Mesothelial cell of epicardium (in vitro differentiated cells): ENCODE measurements at regions not wholly inside any gene's neighbourhood (a gene's known extent, or its start where the extent isn't known, plus 50 kb on each side); places are given as distances from the start of the nearest gene placed in this dataset.

ENCODE experiments used
- DNase-seq, 2 experiments: peaks; one replicate each; pipeline ENCODE4 v3.0.0; 2021; ENCODE audit warnings: low spot score in 2 of 2; ENCODE audit not compliant: unreplicated experiment in 2 of 2
- H3K27ac Mint-ChIP-seq: 2 replicates; pipeline ENCODE4 v1.8.0; 2021; ENCODE audit warnings: mixed read lengths
- H3K27me3 Mint-ChIP-seq: 2 replicates; pipeline ENCODE4 v1.8.0; 2021; ENCODE audit warnings: low read depth, mixed read lengths
- H3K36me3 Mint-ChIP-seq: 2 replicates; pipeline ENCODE4 v1.8.0; 2021; ENCODE audit warnings: mixed read lengths
- H3K4me1 Mint-ChIP-seq: 2 replicates; pipeline ENCODE4 v1.8.0; 2021; ENCODE audit warnings: mixed read lengths
- H3K4me3 Mint-ChIP-seq: 2 replicates; pipeline ENCODE4 v1.8.0; 2021; ENCODE audit warnings: mild to moderate bottlenecking, moderate library complexity, mixed read lengths
- H3K9me3 Mint-ChIP-seq: 2 replicates; pipeline ENCODE4 v1.8.0; 2021; ENCODE audit warnings: mixed read lengths
- TF ChIP-seq, protein P1 (sequence below): fragments of 200-600 bp; sonication (generic); IDR thresholded peaks from one replicate; pipeline ENCODE4 v1.5.0; 2021; ENCODE audit warnings: antibody characterized with exemption; ENCODE audit not compliant: unreplicated experiment

DNA sequence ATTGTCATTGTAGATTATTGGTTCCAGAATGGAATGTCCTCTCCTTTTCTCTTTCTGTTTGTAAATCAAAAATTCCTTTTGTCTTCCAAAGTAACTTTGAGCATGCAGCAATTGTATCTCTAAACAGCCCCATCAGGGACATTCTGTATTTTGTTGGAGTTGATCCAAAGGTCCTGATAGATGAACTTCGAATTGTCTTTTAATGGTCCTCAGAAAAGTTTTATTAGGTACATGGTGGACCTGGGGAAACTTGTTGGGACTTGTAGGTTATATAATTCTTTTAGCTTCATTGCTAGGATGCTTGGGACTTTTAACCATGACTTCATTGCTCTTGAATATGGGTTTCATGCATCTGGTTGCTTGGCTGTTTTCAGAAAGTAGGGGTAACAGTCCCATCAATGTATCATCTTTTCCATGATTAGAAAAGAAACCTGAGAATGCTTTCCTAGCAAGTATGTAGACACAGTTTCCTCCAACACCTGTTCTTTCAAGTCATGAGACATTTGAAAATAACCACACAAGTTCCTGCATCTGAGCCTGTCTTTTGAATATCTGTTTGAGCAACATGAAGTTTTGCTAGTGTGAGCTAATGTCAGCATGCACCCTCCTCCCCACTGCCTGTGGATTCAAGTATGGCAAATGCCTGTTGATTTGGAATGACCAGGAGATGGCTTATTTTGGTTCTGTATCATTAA lies 413.1 kb downstream of the KCNRG start:
- TF ChIP-seq, protein P1, sequence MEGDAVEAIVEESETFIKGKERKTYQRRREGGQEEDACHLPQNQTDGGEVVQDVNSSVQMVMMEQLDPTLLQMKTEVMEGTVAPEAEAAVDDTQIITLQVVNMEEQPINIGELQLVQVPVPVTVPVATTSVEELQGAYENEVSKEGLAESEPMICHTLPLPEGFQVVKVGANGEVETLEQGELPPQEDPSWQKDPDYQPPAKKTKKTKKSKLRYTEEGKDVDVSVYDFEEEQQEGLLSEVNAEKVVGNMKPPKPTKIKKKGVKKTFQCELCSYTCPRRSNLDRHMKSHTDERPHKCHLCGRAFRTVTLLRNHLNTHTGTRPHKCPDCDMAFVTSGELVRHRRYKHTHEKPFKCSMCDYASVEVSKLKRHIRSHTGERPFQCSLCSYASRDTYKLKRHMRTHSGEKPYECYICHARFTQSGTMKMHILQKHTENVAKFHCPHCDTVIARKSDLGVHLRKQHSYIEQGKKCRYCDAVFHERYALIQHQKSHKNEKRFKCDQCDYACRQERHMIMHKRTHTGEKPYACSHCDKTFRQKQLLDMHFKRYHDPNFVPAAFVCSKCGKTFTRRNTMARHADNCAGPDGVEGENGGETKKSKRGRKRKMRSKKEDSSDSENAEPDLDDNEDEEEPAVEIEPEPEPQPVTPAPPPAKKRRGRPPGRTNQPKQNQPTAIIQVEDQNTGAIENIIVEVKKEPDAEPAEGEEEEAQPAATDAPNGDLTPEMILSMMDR, result no peak
- no peak overlapping the region for H3K27ac Mint-ChIP-seq
- H3K9me3 Mint-ChIP-seq, result no peaks in the 10 kb centered on the region
- peaks cover 8% of the 10 kb centered on the region for H3K4me1 Mint-ChIP-seq
- no peak for DNase-seq
- H3K27me3 Mint-ChIP-seq, result no peaks in the 10 kb centered on the region
- H3K4me3 Mint-ChIP-seq, result no peak overlapping the region
- H3K36me3 Mint-ChIP-seq, result no peaks in the 10 kb centered on the region

DNA sequence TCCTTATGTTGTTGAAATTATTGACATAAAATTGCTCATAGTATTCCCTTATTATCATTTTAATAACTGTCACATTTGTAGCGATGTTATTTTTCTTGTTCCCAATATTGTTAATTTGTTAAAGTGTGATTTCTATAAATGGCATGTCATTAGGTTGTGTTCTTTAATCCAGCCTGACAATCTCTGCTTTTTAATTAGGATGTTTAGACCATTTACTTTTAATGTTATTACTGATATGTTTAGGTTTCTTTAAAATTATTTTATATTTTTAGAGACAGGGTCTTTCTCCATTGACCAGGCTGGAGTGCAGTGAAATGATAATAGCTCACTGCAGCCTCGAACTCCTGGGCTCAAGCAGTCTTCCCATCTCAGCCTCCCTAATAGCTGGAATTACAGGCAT lies 408.5 kb downstream of the DLEU7 start:
- TF ChIP-seq, protein P1, result no peak
- DNase-seq, result no peak
- peaks cover 4% of the 10 kb centered on the region for H3K9me3 Mint-ChIP-seq
- H3K36me3 Mint-ChIP-seq, result no peaks in the 10 kb centered on the region
- H3K27ac Mint-ChIP-seq, result no peak overlapping the region
- no peak overlapping the region for H3K4me3 Mint-ChIP-seq
- H3K27me3 Mint-ChIP-seq, result no peaks in the 10 kb centered on the region
- H3K4me1 Mint-ChIP-seq, result no peaks in the 10 kb centered on the region

DNA sequence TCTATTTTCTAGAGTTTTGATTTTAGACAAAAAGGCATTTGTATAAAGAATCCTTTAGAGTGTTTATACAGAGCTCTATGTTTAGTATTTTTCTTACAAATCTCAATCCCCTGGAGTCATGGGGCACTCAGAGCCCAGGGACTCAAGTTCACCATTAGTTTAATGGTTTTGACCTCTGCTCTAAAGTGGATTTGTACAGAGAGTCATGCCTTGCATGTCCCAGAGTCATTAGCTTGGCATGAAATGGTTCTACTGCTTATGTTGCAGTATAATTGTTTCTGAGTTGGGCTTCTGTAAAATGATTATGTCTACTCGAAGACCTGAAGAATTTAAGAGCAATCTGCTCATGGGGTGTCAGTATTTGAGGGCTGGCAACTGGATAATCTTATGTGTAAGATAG lies 406.2 kb downstream of the DLEU7 start:
- peaks cover 8% of the 10 kb centered on the region for H3K9me3 Mint-ChIP-seq
- no peak for DNase-seq
- no peak overlapping the region for H3K27ac Mint-ChIP-seq
- TF ChIP-seq, protein P1, result no peak
- no peaks in the 10 kb centered on the region for H3K27me3 Mint-ChIP-seq
- H3K36me3 Mint-ChIP-seq, result no peaks in the 10 kb centered on the region
- no peaks in the 10 kb centered on the region for H3K4me1 Mint-ChIP-seq
- H3K4me3 Mint-ChIP-seq, result no peak overlapping the region

DNA sequence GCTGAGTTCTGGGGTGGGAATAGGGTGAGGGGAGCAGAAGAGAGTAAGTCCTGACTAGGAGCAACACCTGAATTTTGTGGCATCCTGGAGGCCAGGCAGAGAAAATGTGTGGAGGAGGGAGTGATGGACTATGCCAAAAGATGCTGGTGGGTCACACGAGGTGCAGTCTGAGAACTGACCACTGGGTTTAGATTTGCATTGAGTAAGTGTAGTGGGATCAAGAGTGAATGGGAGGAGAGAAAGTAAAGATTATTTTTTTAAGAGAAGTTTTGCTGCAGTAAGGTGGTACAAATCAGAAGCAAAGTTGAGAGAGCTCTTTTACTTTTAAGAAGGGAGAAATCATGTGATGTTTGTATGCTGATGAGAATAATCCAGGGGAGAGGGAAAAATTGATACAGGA lies 405.1 kb downstream of the DLEU7 start:
- H3K4me3 Mint-ChIP-seq, result no peak overlapping the region
- H3K27ac Mint-ChIP-seq, result no peak overlapping the region
- DNase-seq, result no peak
- peaks cover 8% of the 10 kb centered on the region for H3K9me3 Mint-ChIP-seq
- TF ChIP-seq, protein P1, result no peak
- no peaks in the 10 kb centered on the region for H3K4me1 Mint-ChIP-seq
- H3K27me3 Mint-ChIP-seq, result no peaks in the 10 kb centered on the region
- no peaks in the 10 kb centered on the region for H3K36me3 Mint-ChIP-seq

DNA sequence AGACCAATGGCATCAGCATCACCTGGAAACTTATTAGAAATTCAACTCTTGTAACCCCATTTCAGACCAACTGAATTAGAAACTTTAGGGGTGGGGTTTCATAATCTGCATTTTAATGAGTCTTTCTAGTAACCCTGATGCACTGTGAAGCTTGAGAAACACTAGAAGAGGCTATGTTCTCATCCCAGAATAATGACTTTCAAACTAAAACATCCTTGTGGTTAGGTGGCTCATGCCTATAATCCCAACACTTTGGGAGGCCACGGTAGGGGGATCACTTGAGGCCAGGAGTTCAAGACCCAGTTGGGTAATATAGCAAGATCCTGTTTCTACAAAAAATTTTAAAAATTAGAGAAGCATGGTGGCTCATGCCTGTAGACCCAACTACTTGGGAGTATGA lies 402.4 kb downstream of the DLEU7 start:
- no peak for DNase-seq
- H3K36me3 Mint-ChIP-seq, result no peaks in the 10 kb centered on the region
- no peaks in the 10 kb centered on the region for H3K27me3 Mint-ChIP-seq
- peaks cover 4% of the 10 kb centered on the region for H3K9me3 Mint-ChIP-seq
- peaks cover 13% of the 10 kb centered on the region for H3K4me1 Mint-ChIP-seq
- TF ChIP-seq, protein P1, result no peak
- H3K4me3 Mint-ChIP-seq, result no peak overlapping the region
- no peak overlapping the region for H3K27ac Mint-ChIP-seq

DNA sequence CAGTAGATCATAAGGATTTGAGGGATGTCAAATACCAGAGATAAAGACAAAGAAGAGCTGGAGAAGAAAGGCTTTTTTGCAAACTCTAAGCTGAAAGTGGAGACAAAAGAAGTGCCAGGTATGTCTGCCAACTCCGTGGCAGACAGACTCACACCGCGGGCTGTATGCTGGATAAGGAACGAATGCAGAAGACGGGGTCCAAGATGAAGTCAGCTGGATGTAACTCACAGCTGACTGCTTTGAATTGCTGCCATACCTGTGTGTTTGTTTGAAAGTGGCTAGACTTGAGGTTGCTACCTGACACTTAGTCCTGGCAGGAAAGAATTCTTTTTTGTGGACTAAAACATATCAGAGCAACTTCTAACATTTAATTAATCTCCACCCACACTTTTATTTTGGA lies 398.8 kb downstream of the DLEU7 start:
- Mint-ChIP-seq H3K4me1 (peaks cover 26% of the 10 kb centered on the region), H3K27me3 (no peaks in the 10 kb centered on the region), H3K4me3 (no peak overlapping the region), H3K27ac (no peak overlapping the region), H3K9me3 (peaks cover 4% of the 10 kb centered on the region), H3K36me3 (no peaks in the 10 kb centered on the region)
- TF ChIP-seq, protein P1, result no peak
- no peak for DNase-seq
